Neural progenitor cell (in vitro differentiated cells): ENCODE measurements at regions not wholly inside any gene's neighbourhood (a gene's known extent, or its start where the extent isn't known, plus 50 kb on each side); places are given as distances from the start of the nearest gene placed in this dataset.

Experiments
- DNase-seq: peaks from one replicate; pipeline ENCODE4 v3.0.0-alpha.2; 2016; ENCODE audit warnings: low spot score
- H2AFZ ChIP-seq: fragments of 200-600 bp; sonication (generic); replicated peaks from 2 replicates; pipeline ENCODE4 v1.6.1; 2016; ENCODE audit warnings: antibody characterized with exemption
- H3F3A ChIP-seq: fragments of 200-600 bp; sonication (generic); 2 replicates; pipeline ENCODE4 v1.6.1; 2016; ENCODE audit warnings: antibody characterized with exemption, low read depth
- H3K27ac ChIP-seq: fragments of 200-600 bp; sonication (generic); 2 replicates; pipeline ENCODE4 v1.5.1; 2016; ENCODE audit warnings: mild to moderate bottlenecking
- H3K27me3 ChIP-seq: fragments of 200-600 bp; sonication (generic); 2 replicates; pipeline ENCODE4 v1.6.1; 2016; ENCODE audit warnings: mild to moderate bottlenecking, moderate library complexity
- H3K36me3 ChIP-seq: fragments of 200-600 bp; sonication (generic); 2 replicates; pipeline ENCODE4 v1.5.1; 2016
- H3K4me1 ChIP-seq: fragments of 200-600 bp; sonication (generic); 2 replicates; pipeline ENCODE4 v1.6.1; 2016; ENCODE audit warnings: mixed run types
- H3K4me2 ChIP-seq: fragments of 200-600 bp; sonication (generic); 2 replicates; pipeline ENCODE4 v1.6.1; 2016
- H3K4me3 ChIP-seq: fragments of 200-600 bp; sonication (generic); 2 replicates; pipeline ENCODE4 v1.5.1; 2016
- H3K79me2 ChIP-seq: fragments of 200-600 bp; sonication (generic); 2 replicates; pipeline ENCODE4 v1.6.1; 2016; ENCODE audit warnings: low read depth
- H3K9ac ChIP-seq: fragments of 200-600 bp; sonication (generic); 2 replicates; pipeline ENCODE4 v1.6.1; 2016
- H3K9me3 ChIP-seq: fragments of 200-600 bp; sonication (generic); 2 replicates; pipeline ENCODE4 v1.5.1; 2016; ENCODE audit warnings: low read depth
- H4K20me1 ChIP-seq: fragments of 200-600 bp; sonication (generic); 2 replicates; pipeline ENCODE4 v1.6.1; 2016; ENCODE audit warnings: low read depth
- H3K27ac Mint-ChIP-seq: 3 replicates; pipeline ENCODE4 v1.8.0; 2021; ENCODE audit warnings: mixed read lengths
- H3K27me3 Mint-ChIP-seq: 2 replicates; pipeline ENCODE4 v1.8.0; 2022; ENCODE audit warnings: low read depth, mild to moderate bottlenecking, inconsistent platforms, moderate library complexity, mixed read lengths; ENCODE audit not compliant: insufficient read depth
- H3K36me3 Mint-ChIP-seq: 3 replicates; pipeline ENCODE4 v1.8.0; 2021; ENCODE audit warnings: mixed read lengths
- H3K4me1 Mint-ChIP-seq: 3 replicates; pipeline ENCODE4 v1.8.0; 2021; ENCODE audit warnings: mixed read lengths
- H3K4me3 Mint-ChIP-seq: 3 replicates; pipeline ENCODE4 v1.8.0; 2021; ENCODE audit warnings: mild to moderate bottlenecking, moderate library complexity, mixed read lengths
- H3K9me3 Mint-ChIP-seq: 3 replicates; pipeline ENCODE4 v1.8.0; 2020; ENCODE audit warnings: mixed read lengths
- CTCF ChIP-seq: fragments of 200-600 bp; sonication (generic); IDR thresholded peaks from 2 replicates; pipeline ENCODE4 v1.5.1; 2017; ENCODE audit warnings: antibody characterized with exemption, mild to moderate bottlenecking
- EZH2 ChIP-seq: fragments of 200-600 bp; sonication (generic); IDR thresholded peaks from 2 replicates; pipeline ENCODE4 v1.6.1; 2017; ENCODE audit warnings: antibody characterized with exemption, mild to moderate bottlenecking, moderate library complexity
- EZH2phosphoT487 ChIP-seq: fragments of 200-600 bp; sonication (generic); IDR thresholded peaks from 2 replicates; pipeline ENCODE4 v1.6.1; 2017; ENCODE audit warnings: antibody characterized with exemption

GRCh38 chr2:175476948-175477347, 295.4 kb upstream of the ATP5MC3 start:
- Histone ChIP-seq H3K79me2 (no peaks in the 10 kb centered on the region), H3K4me2 (no peak overlapping the region), H2AFZ (peak overlapping the region; percentile 38), H3K27me3 (no peaks in the 10 kb centered on the region), H3K9me3 (no peaks in the 10 kb centered on the region), H3K9ac (no peak overlapping the region), H3F3A (no peaks in the 10 kb centered on the region), H3K36me3 (no peaks in the 10 kb centered on the region), H4K20me1 (no peaks in the 10 kb centered on the region), H3K4me1 (peaks cover 15% of the 10 kb centered on the region), H3K27ac (no peak overlapping the region), H3K4me3 (no peak overlapping the region)
- H3K4me1 Mint-ChIP-seq, result peaks cover 6% of the 10 kb centered on the region
- TF ChIP-seq CTCF (no peak), EZH2phosphoT487 (no peak), EZH2 (no peak)
- no peak for DNase-seq
- no peaks in the 10 kb centered on the region for H3K36me3 Mint-ChIP-seq
- no peak overlapping the region for H3K27ac Mint-ChIP-seq
- no peaks in the 10 kb centered on the region for H3K9me3 Mint-ChIP-seq
- H3K4me3 Mint-ChIP-seq, result no peak overlapping the region
- H3K27me3 Mint-ChIP-seq, result peaks cover 3% of the 10 kb centered on the region

- Histone ChIP-seq H3K4me2 (no peak overlapping the region), H3K36me3 (no peaks in the 10 kb centered on the region), H3K4me1 (peaks cover 15% of the 10 kb centered on the region), H4K20me1 (no peaks in the 10 kb centered on the region), H3K9ac (no peak overlapping the region), H3K79me2 (no peaks in the 10 kb centered on the region), H3K27ac (no peak overlapping the region), H3K9me3 (no peaks in the 10 kb centered on the region), H3K27me3 (no peaks in the 10 kb centered on the region), H3F3A (no peaks in the 10 kb centered on the region), H3K4me3 (no peak overlapping the region), H2AFZ (no peak overlapping the region)
- Mint-ChIP-seq H3K36me3 (no peaks in the 10 kb centered on the region), H3K4me3 (no peak overlapping the region), H3K27me3 (peaks cover 3% of the 10 kb centered on the region), H3K4me1 (peaks cover 6% of the 10 kb centered on the region), H3K9me3 (no peaks in the 10 kb centered on the region), H3K27ac (no peak overlapping the region)
- TF ChIP-seq EZH2 (no peak), EZH2phosphoT487 (no peak), CTCF (no peak)
- no peak for DNase-seq
Observed at GRCh38 chr2:175476374-175476773, 294.9 kb upstream of the ATP5MC3 start.

GRCh38 chr2:175475130-175475529, 293.6 kb upstream of the ATP5MC3 start:
- H3K4me3 ChIP-seq, result no peak overlapping the region
- H3K4me2 ChIP-seq, result no peak overlapping the region
- no peaks in the 10 kb centered on the region for H3K36me3 ChIP-seq
- Mint-ChIP-seq H3K4me3 (no peak overlapping the region), H3K4me1 (peaks cover 6% of the 10 kb centered on the region), H3K27me3 (peaks cover 3% of the 10 kb centered on the region), H3K27ac (no peak overlapping the region), H3K9me3 (no peaks in the 10 kb centered on the region), H3K36me3 (no peaks in the 10 kb centered on the region)
- no peak for DNase-seq
- no peaks in the 10 kb centered on the region for H3F3A ChIP-seq
- H3K4me1 ChIP-seq, result peaks cover 15% of the 10 kb centered on the region
- H3K9me3 ChIP-seq, result no peaks in the 10 kb centered on the region
- no peak overlapping the region for H2AFZ ChIP-seq
- no peak overlapping the region for H3K9ac ChIP-seq
- H3K27me3 ChIP-seq, result no peaks in the 10 kb centered on the region
- TF ChIP-seq EZH2phosphoT487 (no peak), CTCF (no peak), EZH2 (no peak)
- H4K20me1 ChIP-seq, result no peaks in the 10 kb centered on the region
- no peak overlapping the region for H3K27ac ChIP-seq
- no peaks in the 10 kb centered on the region for H3K79me2 ChIP-seq
